ENCODE measurements at regions not wholly inside any gene's neighbourhood (a gene's known extent, or its start where the extent isn't known, plus 50 kb on each side); places are given as distances from the start of the nearest gene placed in this dataset.
A peak's percentile ranks its signal among the peaks of the same experiment; 100 is the strongest.

- no peaks in the 10 kb centered on the region for H3K9me3 ChIP-seq
- 51% methylated on average over 3 of the region's 3 CpGs for WGBS (ENCODE audit: missing lambda C conversion rate)
- CTCF ChIA-PET: no interaction called here
Measured at GRCh38 chr7:106183952-106184351, 71.8 kb upstream of the SYPL1 start.

GRCh38 chr7:106182904-106183303 lies 70.8 kb upstream of the SYPL1 start:
- ChIA-PET CTCF (interaction anchor here (0.9 to 2.0 kb wide), 2 partner anchors 210 to 279 kb away, joined by 3 to 12 read pairs; no protein-coding TSS in a partner anchor), POLR2A (no interaction called here)
- Histone ChIP-seq H3K9me3 (no peaks in the 10 kb centered on the region), H3K27ac (no peak overlapping the region), H3K4me3 (no peak overlapping the region), H3K4me1 (peaks cover 13% of the 10 kb centered on the region; the same call in 2 of the 3 replicates), H3K4me2 (no peak overlapping the region)
- no peak for TF ChIP-seq CBX2 (IDR thresholded peaks at IDR 0.05; ENCODE audit: borderline replicate concordance, low read depth)
- no peak for TF ChIP-seq ZNF302 (CRISPR knock-in tag; IDR thresholded peaks at IDR 0.05)
- TF ChIP-seq GATA3 (IDR thresholded peaks at IDR 0.05; ENCODE audit: borderline replicate concordance): no peak
- TF ChIP-seq HOXB5 (CRISPR knock-in tag; IDR thresholded peaks at IDR 0.05): no peak
- ATAC-seq (no peak), DNase-seq (ENCODE audit: low read depth in 1 of 2, low spot score in 1 of 2) (no peak), FAIRE-seq (no peak)
- WGBS (ENCODE audit: missing lambda C conversion rate): 89% methylated on average over 1 of the region's 1 CpG

More at GRCh38 chr7:106183952-106184351, 71.8 kb upstream of the SYPL1 start:
- Histone ChIP-seq H3K4me2 (no peak overlapping the region), H3K4me3 (no peak overlapping the region), H3K27ac (no peak overlapping the region), H3K4me1 (peaks cover 12% of the 10 kb centered on the region; the same call in 2 of the 3 replicates)
- no peak for TF ChIP-seq ZNF302 (CRISPR knock-in tag; IDR thresholded peaks at IDR 0.05)
- ATAC-seq (no peak), FAIRE-seq (no peak), DNase-seq (ENCODE audit: low read depth in 1 of 2, low spot score in 1 of 2) (no peak)
- POLR2A ChIA-PET: no interaction called here

GRCh38 chr7:106181658-106182265 lies 69.7 kb upstream of the SYPL1 start:
- H3K27ac ChIP-seq: no peak overlapping the region
- H3K9me3 ChIP-seq: no peaks in the 10 kb centered on the region
- POLR2A ChIA-PET: no interaction called here
- H3K4me3 ChIP-seq: no peak overlapping the region
- FAIRE-seq: no peak
- DNase-seq (ENCODE audit: low read depth in 1 of 2, low spot score in 1 of 2): no peak
- no peak overlapping the region for H3K4me2 ChIP-seq
- WGBS (ENCODE audit: missing lambda C conversion rate): 79% methylated on average over 4 of the region's 4 CpGs
- CTCF ChIA-PET: interaction anchor here (0.5 to 2.0 kb wide), 3 partner anchors 10 to 280 kb away, joined by 3 to 12 read pairs (median 4); no protein-coding TSS in a partner anchor
- ATAC-seq: no peak
- TF ChIP-seq EHMT2 (IDR thresholded peaks at IDR 0.05; ENCODE audit: low read depth) (no peak), KDM1A (IDR thresholded peaks at IDR 0.05; ENCODE audit: low read depth) (no peak), HEYL (CRISPR knock-in tag; IDR thresholded peaks at IDR 0.05) (no peak), NFE2L2 (conservative IDR thresholded peaks at IDR 0.05; ENCODE audit: low read length) (no peak), CBX2 (IDR thresholded peaks at IDR 0.05; ENCODE audit: borderline replicate concordance, low read depth) (no peak), RARB (CRISPR knock-in tag; IDR thresholded peaks at IDR 0.05) (no peak)
- H3K4me1 ChIP-seq: peaks cover 19% of the 10 kb centered on the region

GRCh38 chr7:106180721-106181120 lies 68.6 kb upstream of the SYPL1 start:
- DNase-seq (ENCODE audit: low read depth in 1 of 2, low spot score in 1 of 2) (no peak), ATAC-seq (no peak), FAIRE-seq (no peak)
- H3K4me1 ChIP-seq: peaks cover 19% of the 10 kb centered on the region
- POLR2A ChIA-PET: no interaction called here
- H3K4me2 ChIP-seq: no peak overlapping the region
- no peak overlapping the region for H3K4me3 ChIP-seq
- H3K27ac ChIP-seq: peak overlapping the region; percentile 26 to 53; a peak in 2 of 6 replicates
- H3K9me3 ChIP-seq: no peaks in the 10 kb centered on the region
- CTCF ChIA-PET: interaction anchor here (6.6 to 14.4 kb wide), 2 partner anchors 14 to 284 kb away, joined by 81 to 289 read pairs; no protein-coding TSS in a partner anchor
- 94% methylated on average over 7 of the region's 7 CpGs for WGBS (ENCODE audit: missing lambda C conversion rate)
- TF ChIP-seq HOXB5 (CRISPR knock-in tag; IDR thresholded peaks at IDR 0.05): no peak
- TF ChIP-seq NR3C1 (IDR thresholded peaks at IDR 0.05): no peak
- TF ChIP-seq CHD4 (IDR thresholded peaks at IDR 0.05; ENCODE audit: borderline replicate concordance): no peak
- no peak for TF ChIP-seq JUN (IDR thresholded peaks at IDR 0.05)
- no peak for TF ChIP-seq ZNF302 (CRISPR knock-in tag; IDR thresholded peaks at IDR 0.05)
- TF ChIP-seq, protein P1, sequence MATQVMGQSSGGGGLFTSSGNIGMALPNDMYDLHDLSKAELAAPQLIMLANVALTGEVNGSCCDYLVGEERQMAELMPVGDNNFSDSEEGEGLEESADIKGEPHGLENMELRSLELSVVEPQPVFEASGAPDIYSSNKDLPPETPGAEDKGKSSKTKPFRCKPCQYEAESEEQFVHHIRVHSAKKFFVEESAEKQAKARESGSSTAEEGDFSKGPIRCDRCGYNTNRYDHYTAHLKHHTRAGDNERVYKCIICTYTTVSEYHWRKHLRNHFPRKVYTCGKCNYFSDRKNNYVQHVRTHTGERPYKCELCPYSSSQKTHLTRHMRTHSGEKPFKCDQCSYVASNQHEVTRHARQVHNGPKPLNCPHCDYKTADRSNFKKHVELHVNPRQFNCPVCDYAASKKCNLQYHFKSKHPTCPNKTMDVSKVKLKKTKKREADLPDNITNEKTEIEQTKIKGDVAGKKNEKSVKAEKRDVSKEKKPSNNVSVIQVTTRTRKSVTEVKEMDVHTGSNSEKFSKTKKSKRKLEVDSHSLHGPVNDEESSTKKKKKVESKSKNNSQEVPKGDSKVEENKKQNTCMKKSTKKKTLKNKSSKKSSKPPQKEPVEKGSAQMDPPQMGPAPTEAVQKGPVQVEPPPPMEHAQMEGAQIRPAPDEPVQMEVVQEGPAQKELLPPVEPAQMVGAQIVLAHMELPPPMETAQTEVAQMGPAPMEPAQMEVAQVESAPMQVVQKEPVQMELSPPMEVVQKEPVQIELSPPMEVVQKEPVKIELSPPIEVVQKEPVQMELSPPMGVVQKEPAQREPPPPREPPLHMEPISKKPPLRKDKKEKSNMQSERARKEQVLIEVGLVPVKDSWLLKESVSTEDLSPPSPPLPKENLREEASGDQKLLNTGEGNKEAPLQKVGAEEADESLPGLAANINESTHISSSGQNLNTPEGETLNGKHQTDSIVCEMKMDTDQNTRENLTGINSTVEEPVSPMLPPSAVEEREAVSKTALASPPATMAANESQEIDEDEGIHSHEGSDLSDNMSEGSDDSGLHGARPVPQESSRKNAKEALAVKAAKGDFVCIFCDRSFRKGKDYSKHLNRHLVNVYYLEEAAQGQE (IDR thresholded peaks at IDR 0.05): no peak
- no peak for TF ChIP-seq RFX5 (IDR thresholded peaks at IDR 0.05)
- no peak for TF ChIP-seq PBX3 (IDR thresholded peaks at IDR 0.05)
- TF ChIP-seq MAZ (IDR thresholded peaks at IDR 0.05; ENCODE audit: borderline replicate concordance, low read depth, low read length): no peak
- TF ChIP-seq ZC3H11A (IDR thresholded peaks at IDR 0.05): no peak
- TF ChIP-seq, protein P2, sequence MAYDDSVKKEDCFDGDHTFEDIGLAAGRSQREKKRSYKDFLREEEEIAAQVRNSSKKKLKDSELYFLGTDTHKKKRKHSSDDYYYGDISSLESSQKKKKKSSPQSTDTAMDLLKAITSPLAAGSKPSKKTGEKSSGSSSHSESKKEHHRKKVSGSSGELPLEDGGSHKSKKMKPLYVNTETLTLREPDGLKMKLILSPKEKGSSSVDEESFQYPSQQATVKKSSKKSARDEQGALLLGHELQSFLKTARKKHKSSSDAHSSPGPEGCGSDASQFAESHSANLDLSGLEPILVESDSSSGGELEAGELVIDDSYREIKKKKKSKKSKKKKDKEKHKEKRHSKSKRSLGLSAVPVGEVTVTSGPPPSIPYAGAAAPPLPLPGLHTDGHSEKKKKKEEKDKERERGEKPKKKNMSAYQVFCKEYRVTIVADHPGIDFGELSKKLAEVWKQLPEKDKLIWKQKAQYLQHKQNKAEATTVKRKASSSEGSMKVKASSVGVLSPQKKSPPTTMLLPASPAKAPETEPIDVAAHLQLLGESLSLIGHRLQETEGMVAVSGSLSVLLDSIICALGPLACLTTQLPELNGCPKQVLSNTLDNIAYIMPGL (CRISPR knock-in tag; IDR thresholded peaks at IDR 0.05; ENCODE audit: borderline replicate concordance): no peak
- no peak for TF ChIP-seq ZSCAN20 (CRISPR knock-in tag; IDR thresholded peaks at IDR 0.05)
- TF ChIP-seq RAD21 (conservative IDR thresholded peaks at IDR 0.05 in 1 of 2, IDR thresholded peaks at IDR 0.05 in 1 of 2): no peak
- no peak for TF ChIP-seq CBX8 (IDR thresholded peaks at IDR 0.05)
- no peak for TF ChIP-seq FOSL2 (IDR thresholded peaks at IDR 0.05)
- TF ChIP-seq FOSL2 (CRISPR knock-in tag; IDR thresholded peaks at IDR 0.05): no peak
- TF ChIP-seq NPAS2 (CRISPR knock-in tag; IDR thresholded peaks at IDR 0.05; ENCODE audit: borderline replicate concordance): no peak
- TF ChIP-seq BHLHE40 (IDR thresholded peaks at IDR 0.05; ENCODE audit: low read depth, low read length): no peak

Data from A549 (cell line).